Neutrophil (primary cell): ENCODE measurements at regions not wholly inside any gene's neighbourhood (a gene's known extent, or its start where the extent isn't known, plus 50 kb on each side); places are given as distances from the start of the nearest gene placed in this dataset.

Source experiments
- H3K27ac ChIP-seq: fragments of 200-600 bp; sonication (generic); 2 replicates; pipeline ENCODE4 v1.5.1; 2016; ENCODE audit warnings: mild to moderate bottlenecking, moderate library complexity
- H3K27me3 ChIP-seq: fragments of 200-600 bp; sonication (generic); 2 replicates; pipeline ENCODE4 v1.6.0; 2016; ENCODE audit warnings: mild to moderate bottlenecking
- H3K36me3 ChIP-seq: fragments of 200-600 bp; sonication (generic); 2 replicates; pipeline ENCODE4 v1.5.1; 2017
- H3K4me1 ChIP-seq, 2 experiments: fragments of 200-600 bp in 1 of 2; sonication (generic) in 1 of 2; 1 replicate in 1 of 2; 2 replicates in 1 of 2; pipeline versions ENCODE4 v1.5.1 to v1.6.1; 2013 to 2016; ENCODE audit warnings: low read depth in 1 of 2, low read length in 1 of 2, mild to moderate bottlenecking in 1 of 2, moderate library complexity in 1 of 2; ENCODE audit not compliant: control insufficient read depth in 1 of 2, insufficient read depth in 1 of 2
- H3K4me3 ChIP-seq, 2 experiments: fragments of 200-600 bp in 1 of 2; sonication (generic) in 1 of 2; 1 replicate in 1 of 2; 2 replicates in 1 of 2; pipeline ENCODE4 v1.5.1; 2013 to 2016; ENCODE audit warnings: low read depth in 1 of 2, low read length in 1 of 2, mild to moderate bottlenecking in 1 of 2, moderate library complexity in 1 of 2
- H3K9me3 ChIP-seq: fragments of 200-600 bp; sonication (generic); 2 replicates; pipeline ENCODE4 v1.5.1; 2016
- CTCF ChIP-seq: fragments of 200-600 bp; sonication (generic); IDR thresholded peaks from 2 replicates; pipeline ENCODE4 v1.5.1; 2016; ENCODE audit warnings: antibody characterized with exemption

GRCh38 chr16:16966439-16966838, 504.3 kb downstream of the XYLT1 start:
- Histone ChIP-seq H3K27me3 (peaks cover 16% of the 10 kb centered on the region), H3K36me3 (no peaks in the 10 kb centered on the region), H3K27ac (no peak overlapping the region), H3K4me3 (no peak overlapping the region), H3K4me1 (no peaks in the 10 kb centered on the region), H3K9me3 (no peaks in the 10 kb centered on the region)
- TF ChIP-seq CTCF: no peak

DNA sequence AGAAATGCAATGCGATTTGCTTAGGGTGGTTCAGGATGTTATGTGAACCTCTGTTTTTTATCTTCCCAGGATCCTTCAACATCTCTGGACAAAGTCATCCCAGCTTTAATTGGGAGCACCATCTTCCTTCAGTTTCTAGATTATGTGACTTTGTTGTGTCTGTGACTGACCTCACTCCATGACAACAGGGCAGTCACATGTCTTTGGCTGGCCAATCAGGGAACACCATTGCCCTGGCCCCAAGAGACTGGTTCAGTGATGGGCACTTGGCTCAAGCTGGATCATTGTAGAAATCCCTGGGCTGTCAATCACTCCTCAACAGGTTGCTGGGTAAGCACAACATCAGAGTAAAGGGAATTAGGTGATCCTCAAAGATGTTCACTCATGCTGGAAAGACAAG, 499.7 kb downstream of the XYLT1 start:
- no peak for TF ChIP-seq CTCF
- no peaks in the 10 kb centered on the region for H3K9me3 ChIP-seq
- H3K36me3 ChIP-seq: no peaks in the 10 kb centered on the region

GRCh38 chr16:16972831-16973230, 497.9 kb downstream of the XYLT1 start:
- no peak for TF ChIP-seq CTCF
- Histone ChIP-seq H3K4me3 (no peak overlapping the region), H3K9me3 (no peaks in the 10 kb centered on the region), H3K27me3 (peaks cover 6% of the 10 kb centered on the region), H3K36me3 (no peaks in the 10 kb centered on the region), H3K27ac (no peak overlapping the region), H3K4me1 (peaks cover 0 to 7% of the 10 kb centered on the region in 2 experiments)

More for the DNA sequence above, 499.7 kb downstream of the XYLT1 start:
- Histone ChIP-seq H3K4me3 (no peak overlapping the region), H3K27me3 (peaks cover 16% of the 10 kb centered on the region), H3K27ac (no peak overlapping the region), H3K4me1 (peaks cover 0 to 7% of the 10 kb centered on the region in 2 experiments)

GRCh38 chr16:16973707-16974591, 496.8 kb downstream of the XYLT1 start:
- TF ChIP-seq CTCF: no peak

DNA sequence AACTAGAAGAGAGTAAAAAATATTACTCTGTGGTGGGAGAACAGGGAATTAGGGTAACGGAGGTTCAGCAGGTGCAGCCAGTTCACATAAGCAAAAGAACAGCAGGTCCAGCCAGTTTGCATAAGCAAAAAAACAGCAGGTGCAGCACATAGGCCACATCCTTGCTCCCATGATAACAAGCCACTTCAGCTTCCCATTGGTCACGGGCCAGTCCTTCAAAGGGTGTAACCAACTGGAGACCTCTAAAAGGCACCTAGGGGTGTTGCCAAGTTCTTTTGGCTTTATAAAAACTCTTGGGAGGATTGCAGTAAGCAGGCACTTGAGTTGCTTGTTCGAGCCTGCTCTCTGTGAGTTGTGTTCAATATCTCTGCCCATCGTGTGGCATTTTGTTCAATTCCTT, 488.1 kb downstream of the XYLT1 start:
- H3K27ac ChIP-seq: no peak overlapping the region
- no peak for TF ChIP-seq CTCF
- H3K36me3 ChIP-seq: no peaks in the 10 kb centered on the region

More at GRCh38 chr16:16973707-16974591, 496.8 kb downstream of the XYLT1 start:
- Histone ChIP-seq H3K36me3 (no peaks in the 10 kb centered on the region), H3K4me1 (peaks cover 0 to 7% of the 10 kb centered on the region in 2 experiments), H3K9me3 (no peaks in the 10 kb centered on the region), H3K4me3 (no peak overlapping the region), H3K27ac (no peak overlapping the region), H3K27me3 (no peaks in the 10 kb centered on the region)

More for the DNA sequence above, 488.1 kb downstream of the XYLT1 start:
- H3K4me1 ChIP-seq: no peaks in the 10 kb centered on the region
- H3K4me3 ChIP-seq: no peak overlapping the region
- H3K9me3 ChIP-seq: no peaks in the 10 kb centered on the region
- H3K27me3 ChIP-seq: no peaks in the 10 kb centered on the region
